Peyer's patch (tissue), 4 donors: ENCODE measurements at regions not wholly inside any gene's neighbourhood (a gene's known extent, or its start where the extent isn't known, plus 50 kb on each side); places are given as distances from the start of the nearest gene placed in this dataset.

Experiments used
- DNase-seq, 3 donors: peaks; one replicate each; pipeline ENCODE4 v3.0.0-alpha.2; 2017 to 2019
- H3K27ac ChIP-seq, 4 donors: fragments of 200-600 bp; sonication (generic); one replicate each; pipeline ENCODE4 v1.5.1; 2016 to 2019
- H3K27me3 ChIP-seq, 2 donors: fragments of 200-600 bp; sonication (generic); one replicate each; pipeline ENCODE4 v1.5.1; 2019
- H3K36me3 ChIP-seq, 3 donors: fragments of 200-600 bp; sonication (generic); one replicate each; pipeline ENCODE4 v1.5.1; 2016 to 2019
- H3K4me1 ChIP-seq, 4 donors: fragments of 200-600 bp; sonication (generic); one replicate each; pipeline ENCODE4 v1.5.1; 2016 to 2019
- H3K4me3 ChIP-seq, 4 donors: fragments of 200-600 bp; sonication (generic); 1 replicate in 3 of 4; 2 replicates in 1 of 4; pipeline ENCODE4 v1.5.1; 2016 to 2019; ENCODE audit warnings: mild to moderate bottlenecking in 1 of 4
- H3K9me3 ChIP-seq, 4 donors: fragments of 200-600 bp; sonication (generic); one replicate each; pipeline ENCODE4 v1.5.1; 2016 to 2019; ENCODE audit warnings: mild to moderate bottlenecking in 1 of 4
- POLR2A ChIP-seq, 2 donors: fragments of 450-650 bp; IDR thresholded peaks; one replicate each; pipeline ENCODE4 v1.5.1; 2017; ENCODE audit warnings: antibody characterized with exemption in 2 of 2, mild to moderate bottlenecking in 2 of 2, moderate library complexity in 2 of 2
- TF ChIP-seq, protein P1 (sequence below), 6 experiments: fragments of 450-650 bp in 4 of 6; fragments of 200-600 bp in 2 of 6; sonication (generic) in 1 of 6; IDR thresholded peaks; one replicate each; pipeline ENCODE4 v1.5.1; 2017 to 2019; ENCODE audit warnings: antibody characterized with exemption in 6 of 6, mild to moderate bottlenecking in 3 of 6, moderate library complexity in 1 of 6

DNA sequence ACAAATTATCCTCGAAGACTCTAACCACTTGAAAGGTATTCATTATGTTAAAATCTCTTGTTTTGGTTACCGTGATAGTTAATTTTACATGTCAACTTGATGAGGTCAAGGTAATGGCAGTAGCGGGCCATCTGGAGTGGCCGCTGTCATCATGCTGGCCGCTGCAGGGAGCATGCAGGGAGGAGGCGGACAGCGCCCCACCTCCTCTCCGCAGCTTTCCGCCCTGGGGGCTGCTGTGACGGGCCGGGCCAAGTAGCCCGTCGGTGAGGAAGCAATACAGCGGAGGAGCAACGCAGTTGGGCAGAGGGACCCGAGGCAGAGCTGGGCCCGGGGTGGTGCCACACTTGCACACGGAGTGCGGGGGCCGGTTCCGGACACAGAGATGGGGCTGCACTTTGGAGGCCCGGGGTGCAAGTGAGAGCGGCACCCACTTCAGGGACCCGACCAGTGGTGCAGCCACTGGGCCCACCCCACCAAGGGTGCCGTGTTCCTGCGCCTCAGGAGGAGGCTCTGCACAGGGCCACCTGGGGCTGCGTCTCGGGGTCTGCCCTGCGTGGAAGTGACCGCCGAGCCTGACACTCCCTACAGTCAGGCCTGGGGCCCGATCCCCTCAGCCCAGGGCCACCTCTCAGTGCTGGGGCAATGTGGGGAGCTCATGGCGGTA, 452.4 kb downstream of the LRATD1 start:
- H3K36me3 ChIP-seq, result no peaks in the 10 kb centered on the region
- H3K4me3 ChIP-seq, result no peak overlapping the region
- H3K9me3 ChIP-seq, result no peaks in the 10 kb centered on the region
- DNase-seq, result no peak
- no peak overlapping the region for H3K27ac ChIP-seq
- no peaks in the 10 kb centered on the region for H3K4me1 ChIP-seq
- no peaks in the 10 kb centered on the region for H3K27me3 ChIP-seq
- TF ChIP-seq, protein P1, sequence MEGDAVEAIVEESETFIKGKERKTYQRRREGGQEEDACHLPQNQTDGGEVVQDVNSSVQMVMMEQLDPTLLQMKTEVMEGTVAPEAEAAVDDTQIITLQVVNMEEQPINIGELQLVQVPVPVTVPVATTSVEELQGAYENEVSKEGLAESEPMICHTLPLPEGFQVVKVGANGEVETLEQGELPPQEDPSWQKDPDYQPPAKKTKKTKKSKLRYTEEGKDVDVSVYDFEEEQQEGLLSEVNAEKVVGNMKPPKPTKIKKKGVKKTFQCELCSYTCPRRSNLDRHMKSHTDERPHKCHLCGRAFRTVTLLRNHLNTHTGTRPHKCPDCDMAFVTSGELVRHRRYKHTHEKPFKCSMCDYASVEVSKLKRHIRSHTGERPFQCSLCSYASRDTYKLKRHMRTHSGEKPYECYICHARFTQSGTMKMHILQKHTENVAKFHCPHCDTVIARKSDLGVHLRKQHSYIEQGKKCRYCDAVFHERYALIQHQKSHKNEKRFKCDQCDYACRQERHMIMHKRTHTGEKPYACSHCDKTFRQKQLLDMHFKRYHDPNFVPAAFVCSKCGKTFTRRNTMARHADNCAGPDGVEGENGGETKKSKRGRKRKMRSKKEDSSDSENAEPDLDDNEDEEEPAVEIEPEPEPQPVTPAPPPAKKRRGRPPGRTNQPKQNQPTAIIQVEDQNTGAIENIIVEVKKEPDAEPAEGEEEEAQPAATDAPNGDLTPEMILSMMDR (IDR thresholded peaks at IDR 0.05), result no peak
- TF ChIP-seq POLR2A (IDR thresholded peaks at IDR 0.05), result no peak

DNA sequence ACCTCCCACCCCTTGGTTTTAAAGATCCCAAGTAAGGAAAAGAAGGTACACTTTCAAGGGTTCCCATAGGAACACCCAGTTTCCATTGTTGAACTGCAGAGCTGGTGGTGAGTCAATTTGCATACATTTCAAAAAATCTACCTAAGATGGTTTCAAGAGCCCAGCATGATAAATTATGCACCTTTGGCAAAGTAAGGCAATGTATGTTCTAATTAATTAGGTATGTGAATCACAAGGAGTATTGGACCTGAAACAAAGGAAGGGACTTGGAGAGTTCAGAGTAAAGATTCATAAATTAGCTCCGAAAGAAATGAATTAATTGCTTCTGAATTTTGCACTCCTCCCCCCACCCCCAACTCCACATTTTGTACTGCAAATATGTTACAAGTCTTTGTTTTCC, 459.7 kb downstream of the LRATD1 start:
- no peak overlapping the region for H3K4me3 ChIP-seq
- H3K27ac ChIP-seq, result no peak overlapping the region
- TF ChIP-seq POLR2A (IDR thresholded peaks at IDR 0.05), result no peak
- TF ChIP-seq, protein P1 (IDR thresholded peaks at IDR 0.05), result no peak
- H3K27me3 ChIP-seq, result no peaks in the 10 kb centered on the region
- no peak for DNase-seq
- no peaks in the 10 kb centered on the region for H3K4me1 ChIP-seq
- no peaks in the 10 kb centered on the region for H3K9me3 ChIP-seq
- H3K36me3 ChIP-seq, result no peaks in the 10 kb centered on the region

- TF ChIP-seq, protein P1 (IDR thresholded peaks at IDR 0.05), result no peak
- no peak for TF ChIP-seq POLR2A (IDR thresholded peaks at IDR 0.05)
- H3K27ac ChIP-seq, result no peak overlapping the region
- H3K4me1 ChIP-seq, result no peaks in the 10 kb centered on the region
- no peaks in the 10 kb centered on the region for H3K9me3 ChIP-seq
- no peak for DNase-seq
- no peaks in the 10 kb centered on the region for H3K36me3 ChIP-seq
- no peak overlapping the region for H3K4me3 ChIP-seq
- H3K27me3 ChIP-seq, result no peaks in the 10 kb centered on the region
Observed at GRCh38 chr2:15092691-15093090, 460.2 kb downstream of the LRATD1 start.

DNA sequence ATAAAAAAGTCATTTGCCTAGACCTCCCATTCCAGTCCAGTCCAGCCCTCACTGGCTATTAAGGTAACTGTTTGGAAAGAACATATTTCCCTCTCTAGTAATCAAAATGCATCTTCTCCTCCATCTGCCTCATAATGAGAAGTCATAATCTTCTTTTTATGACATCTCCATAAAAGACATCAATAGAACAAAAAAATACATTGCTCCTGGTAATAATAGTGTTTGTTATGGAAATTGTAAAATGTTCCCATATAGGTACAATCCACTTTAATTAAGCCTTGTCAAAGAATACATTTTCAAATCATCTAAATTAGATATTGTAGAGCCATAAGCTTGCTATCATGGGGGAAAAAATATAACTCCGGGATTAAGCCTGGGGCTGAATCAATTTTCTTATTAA, 461.6 kb downstream of the LRATD1 start:
- DNase-seq, result no peak
- no peaks in the 10 kb centered on the region for H3K27me3 ChIP-seq
- H3K4me3 ChIP-seq, result no peak overlapping the region
- no peaks in the 10 kb centered on the region for H3K9me3 ChIP-seq
- TF ChIP-seq, protein P1 (IDR thresholded peaks at IDR 0.05), result no peak
- TF ChIP-seq POLR2A (IDR thresholded peaks at IDR 0.05), result no peak
- H3K4me1 ChIP-seq, result no peaks in the 10 kb centered on the region
- no peak overlapping the region for H3K27ac ChIP-seq
- no peaks in the 10 kb centered on the region for H3K36me3 ChIP-seq

GRCh38 chr2:15096873-15097272, 464.3 kb downstream of the NBAS start:
- Histone ChIP-seq H3K4me1 (no peaks in the 10 kb centered on the region), H3K36me3 (no peaks in the 10 kb centered on the region), H3K27ac (no peak overlapping the region), H3K27me3 (no peaks in the 10 kb centered on the region), H3K4me3 (no peak overlapping the region), H3K9me3 (no peaks in the 10 kb centered on the region)
- TF ChIP-seq POLR2A (IDR thresholded peaks at IDR 0.05), result no peak
- TF ChIP-seq, protein P1 (IDR thresholded peaks at IDR 0.05), result no peak
- DNase-seq, result no peak

DNA sequence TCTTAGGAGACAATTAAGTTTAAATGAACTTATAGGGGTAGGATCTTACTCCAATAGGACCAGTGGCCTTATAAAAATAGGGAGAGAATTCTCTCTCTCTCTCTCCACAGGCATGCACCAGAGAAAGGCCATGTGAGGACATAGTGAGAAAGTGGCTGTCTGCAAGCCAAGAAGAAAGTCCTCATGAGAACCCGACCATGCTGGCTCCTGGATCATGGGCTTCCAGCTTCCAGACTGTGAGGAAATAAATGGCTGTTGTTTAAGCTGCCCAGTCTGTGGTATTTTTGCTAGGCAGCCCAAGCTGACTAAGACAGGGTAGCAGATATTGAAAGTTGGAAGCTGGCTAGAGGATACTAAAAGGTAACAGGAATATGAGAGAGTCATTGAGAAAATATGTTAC, 454.0 kb downstream of the NBAS start:
- no peak overlapping the region for H3K27ac ChIP-seq
- no peaks in the 10 kb centered on the region for H3K27me3 ChIP-seq
- DNase-seq, result no peak
- no peak overlapping the region for H3K4me3 ChIP-seq
- no peaks in the 10 kb centered on the region for H3K9me3 ChIP-seq
- H3K4me1 ChIP-seq, result no peaks in the 10 kb centered on the region
- H3K36me3 ChIP-seq, result no peaks in the 10 kb centered on the region
- TF ChIP-seq POLR2A (IDR thresholded peaks at IDR 0.05), result no peak
- TF ChIP-seq, protein P1 (IDR thresholded peaks at IDR 0.05), result no peak
